Eye (tissue), 1 donor: ENCODE measurements at regions not wholly inside any gene's neighbourhood (a gene's known extent, or its start where the extent isn't known, plus 50 kb on each side); places are given as distances from the start of the nearest gene placed in this dataset.
A peak's percentile ranks its signal among the peaks of the same experiment; 100 is the strongest.

Experiments
- DNase-seq: peaks from one replicate; pipeline ENCODE4 v3.0.0-alpha.2; 2015

GRCh38 chr7:22561895-22562593 lies 62.1 kb upstream of the STEAP1B start:
- peak; percentile 46 for DNase-seq

- peak; percentile 88 for DNase-seq
Observed at GRCh38 chr7:22561321-22561811, 61.4 kb upstream of the STEAP1B start.

- DNase-seq = peak; percentile 91
Observed at GRCh38 chr7:22559829-22560489, 60.0 kb upstream of the STEAP1B start.

GRCh38 chr7:22557167-22557566 lies 57.2 kb upstream of the STEAP1B start:
- DNase-seq = no peak

- no peak for DNase-seq
Observed at GRCh38 chr7:22555476-22555875, 55.5 kb upstream of the STEAP1B start.

GRCh38 chr7:22554184-22554583 lies 54.2 kb upstream of the STEAP1B start:
- DNase-seq = no peak

- DNase-seq = no peak
Observed at GRCh38 chr7:22551768-22552513, 52.0 kb upstream of the STEAP1B start.

- peak; percentile 15 for DNase-seq
Observed at GRCh38 chr7:22550514-22551030, 50.6 kb upstream of the STEAP1B start.

- peak; percentile 64 for DNase-seq
Observed at GRCh38 chr7:22549667-22550513, 49.9 kb upstream of the STEAP1B start.
